Transverse colon (tissue), 3 donors: ENCODE measurements at regions not wholly inside any gene's neighbourhood (a gene's known extent, or its start where the extent isn't known, plus 50 kb on each side); places are given as distances from the start of the nearest gene placed in this dataset.

Source experiments
- CTCF ChIP-seq, 5 experiments: fragments of 200-600 bp in 3 of 5; fragments of 450-650 bp in 2 of 5; sonication (generic) in 3 of 5; IDR thresholded peaks; 1 replicate in 2 of 5; 2 replicates in 3 of 5; pipeline ENCODE4 v1.5.1; 2016 to 2017; ENCODE audit warnings: antibody characterized with exemption in 5 of 5, inconsistent platforms in 3 of 5, mild to moderate bottlenecking in 2 of 5, moderate library complexity in 1 of 5
- POLR2A ChIP-seq: fragments of 450-650 bp; IDR thresholded peaks from one replicate; pipeline ENCODE4 v1.6.1; 2016; ENCODE audit warnings: antibody characterized with exemption, mild to moderate bottlenecking, moderate library complexity

- no peak for TF ChIP-seq CTCF (IDR thresholded peaks at IDR 0.05)
- TF ChIP-seq POLR2A = no peak
Observed at GRCh38 chr12:77751939-77752338, 78.8 kb upstream of the NAV3 start.
